Heart left ventricle (tissue), 16 donors: ENCODE measurements at regions not wholly inside any gene's neighbourhood (a gene's known extent, or its start where the extent isn't known, plus 50 kb on each side); places are given as distances from the start of the nearest gene placed in this dataset.
A peak's percentile ranks its signal among the peaks of the same experiment; 100 is the strongest.

Source experiments
- ATAC-seq, 4 donors: fragments of 200-7000 bp; cut with Tn5 transposase; one replicate each; pipeline ENCODE4 v1.9.1; 2020 to 2022; ENCODE audit warnings: moderate library complexity in 4 of 4, mild to moderate bottlenecking in 3 of 4, moderate number of reproducible peaks in 1 of 4
- DNase-seq, 5 donors: peaks; one replicate each; pipeline ENCODE4 v3.0.0-alpha.2; 2020
- H3K27ac ChIP-seq, 12 donors: fragments of 200-600 bp; sonication (generic) in 4 of 12; one replicate each; pipeline versions ENCODE4 v1.5.0 to v1.8.0; 2016 to 2022; ENCODE audit warnings: mild to moderate bottlenecking in 2 of 12
- H3K27me3 ChIP-seq, 9 donors: fragments of 200-600 bp; sonication (generic) in 2 of 9; one replicate each; pipeline versions ENCODE4 v1.5.1 to v1.8.0; 2016 to 2022; ENCODE audit warnings: mild to moderate bottlenecking in 3 of 9
- H3K36me3 ChIP-seq, 9 donors: fragments of 200-600 bp; sonication (generic) in 2 of 9; one replicate each; pipeline versions ENCODE4 v1.5.0 to v1.8.0; 2018 to 2022; ENCODE audit warnings: mild to moderate bottlenecking in 2 of 9
- H3K4me1 ChIP-seq, 12 donors: fragments of 200-600 bp; sonication (generic) in 4 of 12; one replicate each; pipeline versions ENCODE4 v1.5.0 to v1.8.0; 2016 to 2022; ENCODE audit warnings: mild to moderate bottlenecking in 3 of 12
- H3K4me3 ChIP-seq, 12 donors: fragments of 200-600 bp; sonication (generic) in 4 of 12; one replicate each; pipeline versions ENCODE4 v1.5.0 to v1.8.0; 2017 to 2022; ENCODE audit warnings: mild to moderate bottlenecking in 9 of 12, moderate library complexity in 4 of 12
- H3K9me3 ChIP-seq, 12 donors: fragments of 200-600 bp; sonication (generic) in 4 of 12; one replicate each; pipeline versions ENCODE4 v1.5.0 to v1.8.0; 2016 to 2022; ENCODE audit warnings: mild to moderate bottlenecking in 1 of 12
- CTCF ChIP-seq, 12 donors: fragments of 200-600 bp; sonication (generic) in 4 of 12; IDR thresholded peaks; one replicate each; pipeline versions ENCODE4 v1.5.0 to v1.8.0; 2018 to 2022; ENCODE audit warnings: antibody characterized with exemption in 12 of 12, mild to moderate bottlenecking in 5 of 12
- POLR2A ChIP-seq, 2 donors: fragments of 450-650 bp; IDR thresholded peaks; one replicate each; pipeline ENCODE4 v1.6.1; 2017; ENCODE audit warnings: antibody characterized with exemption in 2 of 2, mild to moderate bottlenecking in 2 of 2, moderate library complexity in 2 of 2
- WGBS, 4 donors: extraction: QIAGEN DNeasy Blood & Tissue Kit in 2 of 4; methylation state at CpG; one replicate each; pipeline versions ENCODE4 v1.1.5 to v1.1.7; 2013 to 2018; 5-methylcytosine and 5-hydroxymethylcytosine counted together
- intact Hi-C, 10 donors: fragments of 100-400 bp; cut with DNase I; formaldehyde crosslinking; loops; one replicate each; pipeline versions ENCODE4 v1.11.1 to v1.14.2; 2022
- donor health status: ischemic (EF 13 %, LVEDD 7.1; RV severe dilation, severe dysfunction).
- donor health status: healthy with polysubstance abuse.
- donor health status: DM: no; HTN: yes; CAD: no.
- donor health status: DM: no; HTN: no; CAD: no.
- donor health status: ischemic (EF 25% LVEDD 6.9; RV normal size, moderate dysfunction).
- donor health status: ischemic (EF 25% LVEDD 5.7; RV mildly dilated, moderate dysfunction).
- donor health status: healthy.
- donor health status: DM: yes; HTN: yes; CAD: no.
- donor health status: ischemic (EF 35%, LVEDD 5.7; RV mildly dilated, moderate dysfunction).
- donor health status: nonischemic (EF 11% LVEDD 7.7; RV severe dilation, severe dysfunction).
- donor health status: DM: yes; HTN: yes; CAD: no.
- donor health status: PGD.
- donor health status: ischemic (EF 29% LVEDD 5.4; RV normal size, mild dysfunction).
- donor health status: nonischemic (EF 23%, LVEDD 6.1; RV moderate dilation, normal function).

GRCh38 chr10:63798599-63799498 is 277.6 kb downstream of the REEP3 start:
- H3K27me3 ChIP-seq = no peaks in the 10 kb centered on the region
- H3K27ac ChIP-seq = peak overlapping the region; percentile 19 to 81 (median 65)
- H3K4me1 ChIP-seq = peaks cover 0 to 30% (median 15%) of the 10 kb centered on the region in 12 donors
- TF ChIP-seq POLR2A (IDR thresholded peaks at IDR 0.05) (no peak), CTCF (IDR thresholded peaks at IDR 0.05) (peak in 2 of 12 donors; percentile 38 to 40)
- intact Hi-C loops = no loop called here
- H3K36me3 ChIP-seq = no peaks in the 10 kb centered on the region
- 39 to 47% (median 42%) methylated on average over 9 of the region's 9 CpGs for WGBS, 4 donors
- peak overlapping the region in 4 of 12 donors; percentile 10 to 22 (median 16) for H3K4me3 ChIP-seq
- peak; percentile 69 to 78 (median 73) for DNase-seq
- no peaks in the 10 kb centered on the region for H3K9me3 ChIP-seq
- peak; percentile 85 to 97 (median 96) for ATAC-seq

- intact Hi-C loops = no loop called here
- Histone ChIP-seq H3K27me3 (no peaks in the 10 kb centered on the region), H3K36me3 (no peaks in the 10 kb centered on the region), H3K4me1 (peaks cover 0 to 30% (median 15%) of the 10 kb centered on the region in 12 donors), H3K27ac (peak overlapping the region; percentile 19 to 81 (median 65)), H3K4me3 (peak overlapping the region in 4 of 12 donors; percentile 10 to 22 (median 16)), H3K9me3 (no peaks in the 10 kb centered on the region)
- DNase-seq = no peak
- TF ChIP-seq POLR2A (IDR thresholded peaks at IDR 0.05) (no peak), CTCF (IDR thresholded peaks at IDR 0.05) (no peak)
- ATAC-seq = peak in 3 of 4 donors; percentile 11 to 39 (median 28)
- WGBS, 4 donors = 42 to 56% (median 53%) methylated on average over 8 of the region's 8 CpGs
Observed at GRCh38 chr10:63799521-63800300, 278.5 kb downstream of the REEP3 start.

GRCh38 chr10:63801166-63801565 is 280.0 kb downstream of the REEP3 start:
- ATAC-seq (peak in 1 of 4 donors; percentile 20), DNase-seq (no peak)
- H3K4me3 ChIP-seq = no peak overlapping the region
- peaks cover 0 to 5% (median 0%) of the 10 kb centered on the region in 12 donors for H3K9me3 ChIP-seq
- H3K27me3 ChIP-seq = no peaks in the 10 kb centered on the region
- no peaks in the 10 kb centered on the region for H3K36me3 ChIP-seq
- H3K4me1 ChIP-seq = peaks cover 0 to 30% (median 15%) of the 10 kb centered on the region in 12 donors
- TF ChIP-seq CTCF (IDR thresholded peaks at IDR 0.05) (no peak), POLR2A (IDR thresholded peaks at IDR 0.05) (no peak)
- H3K27ac ChIP-seq = peak overlapping the region in 11 of 12 donors; percentile 11 to 81 (median 66)
- WGBS, 4 donors = 33 to 51% (median 36%) methylated on average over 4 of the region's 4 CpGs
- intact Hi-C loops = no loop called here

- intact Hi-C loops = no loop called here
- H3K4me3 ChIP-seq = no peak overlapping the region
- no peak overlapping the region for H3K27ac ChIP-seq
- peaks cover 0 to 22% (median 7%) of the 10 kb centered on the region in 12 donors for H3K9me3 ChIP-seq
- no peak for TF ChIP-seq POLR2A (IDR thresholded peaks at IDR 0.05)
- TF ChIP-seq CTCF (IDR thresholded peaks at IDR 0.05) = no peak
- H3K4me1 ChIP-seq = peaks cover 0 to 7% (median 0%) of the 10 kb centered on the region in 12 donors
- no peak for ATAC-seq
- 27 to 39% (median 31%) methylated on average over 2 of the region's 2 CpGs for WGBS, 4 donors
- H3K36me3 ChIP-seq = no peaks in the 10 kb centered on the region
- H3K27me3 ChIP-seq = no peaks in the 10 kb centered on the region
- DNase-seq = no peak
Observed at GRCh38 chr10:63806330-63806729, 285.1 kb downstream of the REEP3 start.
